ENCODE measurements at regions not wholly inside any gene's neighbourhood (a gene's known extent, or its start where the extent isn't known, plus 50 kb on each side); places are given as distances from the start of the nearest gene placed in this dataset.

DNA sequence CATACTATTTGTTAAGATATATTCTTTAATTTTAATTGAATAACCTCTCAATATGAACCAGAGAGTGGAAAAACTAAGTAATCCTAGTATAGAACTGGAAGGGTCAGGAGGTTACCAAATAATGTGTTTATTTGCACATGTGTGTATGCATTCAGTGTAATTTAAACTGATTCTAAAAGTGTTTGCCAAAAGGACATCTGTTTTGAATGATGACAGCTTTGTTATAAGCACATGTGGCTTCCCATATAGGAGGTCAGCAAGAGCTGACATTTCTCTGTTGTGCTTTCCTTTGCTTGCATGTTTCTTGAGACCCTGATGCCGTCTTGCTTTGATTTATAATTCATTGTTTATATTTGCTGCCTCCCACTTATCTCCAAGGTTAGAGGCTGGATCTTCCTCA lies 383.4 kb downstream of the BRINP1 start:
- Mint-ChIP-seq H3K27me3 (ENCODE audit: insufficient read depth, low read depth, poor library complexity) (peaks cover 5% of the 10 kb centered on the region), H3K4me3 (no peak overlapping the region), H3K4me1 (peaks cover 14% of the 10 kb centered on the region), H3K27ac (no peak overlapping the region), H3K9me3 (no peaks in the 10 kb centered on the region), H3K36me3 (ENCODE audit: low read depth) (no peaks in the 10 kb centered on the region)
- no peaks in the 10 kb centered on the region for H3F3A ChIP-seq (replicated peaks; ENCODE audit: low read depth)
- H3K27ac ChIP-seq (ENCODE audit: low read depth), result no peak overlapping the region
- 0 out of 2 replicates have a peak, but pooled peaks cover 7% of the 10 kb centered on the region for H3K4me1 ChIP-seq (ENCODE audit: insufficient read depth)
- TF ChIP-seq, protein P1, sequence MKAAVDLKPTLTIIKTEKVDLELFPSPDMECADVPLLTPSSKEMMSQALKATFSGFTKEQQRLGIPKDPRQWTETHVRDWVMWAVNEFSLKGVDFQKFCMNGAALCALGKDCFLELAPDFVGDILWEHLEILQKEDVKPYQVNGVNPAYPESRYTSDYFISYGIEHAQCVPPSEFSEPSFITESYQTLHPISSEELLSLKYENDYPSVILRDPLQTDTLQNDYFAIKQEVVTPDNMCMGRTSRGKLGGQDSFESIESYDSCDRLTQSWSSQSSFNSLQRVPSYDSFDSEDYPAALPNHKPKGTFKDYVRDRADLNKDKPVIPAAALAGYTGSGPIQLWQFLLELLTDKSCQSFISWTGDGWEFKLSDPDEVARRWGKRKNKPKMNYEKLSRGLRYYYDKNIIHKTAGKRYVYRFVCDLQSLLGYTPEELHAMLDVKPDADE (IDR thresholded peaks at IDR 0.05), result no peak
- TF ChIP-seq, protein P2, sequence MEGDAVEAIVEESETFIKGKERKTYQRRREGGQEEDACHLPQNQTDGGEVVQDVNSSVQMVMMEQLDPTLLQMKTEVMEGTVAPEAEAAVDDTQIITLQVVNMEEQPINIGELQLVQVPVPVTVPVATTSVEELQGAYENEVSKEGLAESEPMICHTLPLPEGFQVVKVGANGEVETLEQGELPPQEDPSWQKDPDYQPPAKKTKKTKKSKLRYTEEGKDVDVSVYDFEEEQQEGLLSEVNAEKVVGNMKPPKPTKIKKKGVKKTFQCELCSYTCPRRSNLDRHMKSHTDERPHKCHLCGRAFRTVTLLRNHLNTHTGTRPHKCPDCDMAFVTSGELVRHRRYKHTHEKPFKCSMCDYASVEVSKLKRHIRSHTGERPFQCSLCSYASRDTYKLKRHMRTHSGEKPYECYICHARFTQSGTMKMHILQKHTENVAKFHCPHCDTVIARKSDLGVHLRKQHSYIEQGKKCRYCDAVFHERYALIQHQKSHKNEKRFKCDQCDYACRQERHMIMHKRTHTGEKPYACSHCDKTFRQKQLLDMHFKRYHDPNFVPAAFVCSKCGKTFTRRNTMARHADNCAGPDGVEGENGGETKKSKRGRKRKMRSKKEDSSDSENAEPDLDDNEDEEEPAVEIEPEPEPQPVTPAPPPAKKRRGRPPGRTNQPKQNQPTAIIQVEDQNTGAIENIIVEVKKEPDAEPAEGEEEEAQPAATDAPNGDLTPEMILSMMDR (conservative IDR thresholded peaks at IDR 0.05; ENCODE audit: low read depth in 2 of 2), result no peak
- TF ChIP-seq STAT1 (IDR thresholded peaks at IDR 0.05; ENCODE audit: unreplicated experiment), result no peak
- TF ChIP-seq, protein P3, sequence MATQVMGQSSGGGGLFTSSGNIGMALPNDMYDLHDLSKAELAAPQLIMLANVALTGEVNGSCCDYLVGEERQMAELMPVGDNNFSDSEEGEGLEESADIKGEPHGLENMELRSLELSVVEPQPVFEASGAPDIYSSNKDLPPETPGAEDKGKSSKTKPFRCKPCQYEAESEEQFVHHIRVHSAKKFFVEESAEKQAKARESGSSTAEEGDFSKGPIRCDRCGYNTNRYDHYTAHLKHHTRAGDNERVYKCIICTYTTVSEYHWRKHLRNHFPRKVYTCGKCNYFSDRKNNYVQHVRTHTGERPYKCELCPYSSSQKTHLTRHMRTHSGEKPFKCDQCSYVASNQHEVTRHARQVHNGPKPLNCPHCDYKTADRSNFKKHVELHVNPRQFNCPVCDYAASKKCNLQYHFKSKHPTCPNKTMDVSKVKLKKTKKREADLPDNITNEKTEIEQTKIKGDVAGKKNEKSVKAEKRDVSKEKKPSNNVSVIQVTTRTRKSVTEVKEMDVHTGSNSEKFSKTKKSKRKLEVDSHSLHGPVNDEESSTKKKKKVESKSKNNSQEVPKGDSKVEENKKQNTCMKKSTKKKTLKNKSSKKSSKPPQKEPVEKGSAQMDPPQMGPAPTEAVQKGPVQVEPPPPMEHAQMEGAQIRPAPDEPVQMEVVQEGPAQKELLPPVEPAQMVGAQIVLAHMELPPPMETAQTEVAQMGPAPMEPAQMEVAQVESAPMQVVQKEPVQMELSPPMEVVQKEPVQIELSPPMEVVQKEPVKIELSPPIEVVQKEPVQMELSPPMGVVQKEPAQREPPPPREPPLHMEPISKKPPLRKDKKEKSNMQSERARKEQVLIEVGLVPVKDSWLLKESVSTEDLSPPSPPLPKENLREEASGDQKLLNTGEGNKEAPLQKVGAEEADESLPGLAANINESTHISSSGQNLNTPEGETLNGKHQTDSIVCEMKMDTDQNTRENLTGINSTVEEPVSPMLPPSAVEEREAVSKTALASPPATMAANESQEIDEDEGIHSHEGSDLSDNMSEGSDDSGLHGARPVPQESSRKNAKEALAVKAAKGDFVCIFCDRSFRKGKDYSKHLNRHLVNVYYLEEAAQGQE (IDR thresholded peaks at IDR 0.05; ENCODE audit: unreplicated experiment), result no peak
- TF ChIP-seq, protein P4, sequence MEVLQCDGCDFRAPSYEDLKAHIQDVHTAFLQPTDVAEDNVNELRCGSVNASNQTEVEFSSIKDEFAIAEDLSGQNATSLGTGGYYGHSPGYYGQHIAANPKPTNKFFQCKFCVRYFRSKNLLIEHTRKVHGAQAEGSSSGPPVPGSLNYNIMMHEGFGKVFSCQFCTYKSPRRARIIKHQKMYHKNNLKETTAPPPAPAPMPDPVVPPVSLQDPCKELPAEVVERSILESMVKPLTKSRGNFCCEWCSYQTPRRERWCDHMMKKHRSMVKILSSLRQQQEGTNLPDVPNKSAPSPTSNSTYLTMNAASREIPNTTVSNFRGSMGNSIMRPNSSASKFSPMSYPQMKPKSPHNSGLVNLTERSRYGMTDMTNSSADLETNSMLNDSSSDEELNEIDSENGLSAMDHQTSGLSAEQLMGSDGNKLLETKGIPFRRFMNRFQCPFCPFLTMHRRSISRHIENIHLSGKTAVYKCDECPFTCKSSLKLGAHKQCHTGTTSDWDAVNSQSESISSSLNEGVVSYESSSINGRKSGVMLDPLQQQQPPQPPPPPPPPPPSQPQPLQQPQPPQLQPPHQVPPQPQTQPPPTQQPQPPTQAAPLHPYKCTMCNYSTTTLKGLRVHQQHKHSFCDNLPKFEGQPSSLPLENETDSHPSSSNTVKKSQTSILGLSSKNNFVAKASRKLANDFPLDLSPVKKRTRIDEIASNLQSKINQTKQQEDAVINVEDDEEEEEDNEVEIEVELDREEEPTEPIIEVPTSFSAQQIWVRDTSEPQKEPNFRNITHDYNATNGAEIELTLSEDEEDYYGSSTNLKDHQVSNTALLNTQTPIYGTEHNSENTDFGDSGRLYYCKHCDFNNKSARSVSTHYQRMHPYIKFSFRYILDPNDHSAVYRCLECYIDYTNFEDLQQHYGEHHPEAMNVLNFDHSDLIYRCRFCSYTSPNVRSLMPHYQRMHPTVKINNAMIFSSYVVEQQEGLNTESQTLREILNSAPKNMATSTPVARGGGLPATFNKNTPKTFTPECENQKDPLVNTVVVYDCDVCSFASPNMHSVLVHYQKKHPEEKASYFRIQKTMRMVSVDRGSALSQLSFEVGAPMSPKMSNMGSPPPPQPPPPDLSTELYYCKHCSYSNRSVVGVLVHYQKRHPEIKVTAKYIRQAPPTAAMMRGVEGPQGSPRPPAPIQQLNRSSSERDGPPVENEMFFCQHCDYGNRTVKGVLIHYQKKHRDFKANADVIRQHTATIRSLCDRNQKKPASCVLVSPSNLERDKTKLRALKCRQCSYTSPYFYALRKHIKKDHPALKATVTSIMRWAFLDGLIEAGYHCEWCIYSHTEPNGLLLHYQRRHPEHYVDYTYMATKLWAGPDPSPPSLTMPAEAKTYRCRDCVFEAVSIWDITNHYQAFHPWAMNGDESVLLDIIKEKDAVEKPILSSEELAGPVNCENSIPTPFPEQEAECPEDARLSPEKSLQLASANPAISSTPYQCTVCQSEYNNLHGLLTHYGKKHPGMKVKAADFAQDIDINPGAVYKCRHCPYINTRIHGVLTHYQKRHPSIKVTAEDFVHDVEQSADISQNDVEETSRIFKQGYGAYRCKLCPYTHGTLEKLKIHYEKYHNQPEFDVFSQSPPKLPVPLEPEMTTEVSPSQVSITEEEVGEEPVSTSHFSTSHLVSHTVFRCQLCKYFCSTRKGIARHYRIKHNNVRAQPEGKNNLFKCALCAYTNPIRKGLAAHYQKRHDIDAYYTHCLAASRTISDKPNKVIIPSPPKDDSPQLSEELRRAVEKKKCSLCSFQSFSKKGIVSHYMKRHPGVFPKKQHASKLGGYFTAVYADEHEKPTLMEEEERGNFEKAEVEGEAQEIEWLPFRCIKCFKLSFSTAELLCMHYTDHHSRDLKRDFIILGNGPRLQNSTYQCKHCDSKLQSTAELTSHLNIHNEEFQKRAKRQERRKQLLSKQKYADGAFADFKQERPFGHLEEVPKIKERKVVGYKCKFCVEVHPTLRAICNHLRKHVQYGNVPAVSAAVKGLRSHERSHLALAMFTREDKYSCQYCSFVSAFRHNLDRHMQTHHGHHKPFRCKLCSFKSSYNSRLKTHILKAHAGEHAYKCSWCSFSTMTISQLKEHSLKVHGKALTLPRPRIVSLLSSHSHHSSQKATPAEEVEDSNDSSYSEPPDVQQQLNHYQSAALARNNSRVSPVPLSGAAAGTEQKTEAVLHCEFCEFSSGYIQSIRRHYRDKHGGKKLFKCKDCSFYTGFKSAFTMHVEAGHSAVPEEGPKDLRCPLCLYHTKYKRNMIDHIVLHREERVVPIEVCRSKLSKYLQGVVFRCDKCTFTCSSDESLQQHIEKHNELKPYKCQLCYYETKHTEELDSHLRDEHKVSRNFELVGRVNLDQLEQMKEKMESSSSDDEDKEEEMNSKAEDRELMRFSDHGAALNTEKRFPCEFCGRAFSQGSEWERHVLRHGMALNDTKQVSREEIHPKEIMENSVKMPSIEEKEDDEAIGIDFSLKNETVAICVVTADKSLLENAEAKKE (CRISPR knock-in tag; IDR thresholded peaks at IDR 0.05), result no peak
- TF ChIP-seq NANOG (IDR thresholded peaks at IDR 0.05; ENCODE audit: borderline replicate concordance), result no peak
- no peak for TF ChIP-seq POLR2AphosphoS5 (IDR thresholded peaks at IDR 0.05; ENCODE audit: low read depth)
- TF ChIP-seq ZNF114 (CRISPR knock-in tag; IDR thresholded peaks at IDR 0.05), result no peak
- TF ChIP-seq ZNF331 (CRISPR knock-in tag; IDR thresholded peaks at IDR 0.05; ENCODE audit: low read depth), result no peak
- no peak for TF ChIP-seq EZH2 (IDR thresholded peaks at IDR 0.05; ENCODE audit: low read depth, unreplicated experiment)
- TF ChIP-seq CREB1 (CRISPR knock-in tag; IDR thresholded peaks at IDR 0.05; ENCODE audit: low read depth), result no peak
- no peak for TF ChIP-seq EZH2phosphoT487 (IDR thresholded peaks at IDR 0.05; ENCODE audit: unreplicated experiment)
- TF ChIP-seq JUNB (IDR thresholded peaks at IDR 0.05; ENCODE audit: unreplicated experiment), result no peak
- ATAC-seq (no peak), DNase-seq (ENCODE audit: low spot score) (no peak)
- H3K27me3 ChIP-seq (ENCODE audit: insufficient read depth), result no peaks in the 10 kb centered on the region
- no peaks in the 10 kb centered on the region for H3K36me3 ChIP-seq (ENCODE audit: insufficient read depth)
- H3K79me2 ChIP-seq (replicated peaks; ENCODE audit: insufficient read depth), result no peaks in the 10 kb centered on the region
- no peak overlapping the region for H3K4me3 ChIP-seq
- H4K20me1 ChIP-seq (replicated peaks; ENCODE audit: insufficient read depth), result no peaks in the 10 kb centered on the region
- no peak overlapping the region for H3K4me2 ChIP-seq
- no peaks in the 10 kb centered on the region for H3K9me2 ChIP-seq (ENCODE audit: insufficient read depth)
- no peak overlapping the region for H2AFZ ChIP-seq

Data from GM23338 (cell line).